ENCODE measurements at regions not wholly inside any gene's neighbourhood (a gene's known extent, or its start where the extent isn't known, plus 50 kb on each side); places are given as distances from the start of the nearest gene placed in this dataset.

DNA sequence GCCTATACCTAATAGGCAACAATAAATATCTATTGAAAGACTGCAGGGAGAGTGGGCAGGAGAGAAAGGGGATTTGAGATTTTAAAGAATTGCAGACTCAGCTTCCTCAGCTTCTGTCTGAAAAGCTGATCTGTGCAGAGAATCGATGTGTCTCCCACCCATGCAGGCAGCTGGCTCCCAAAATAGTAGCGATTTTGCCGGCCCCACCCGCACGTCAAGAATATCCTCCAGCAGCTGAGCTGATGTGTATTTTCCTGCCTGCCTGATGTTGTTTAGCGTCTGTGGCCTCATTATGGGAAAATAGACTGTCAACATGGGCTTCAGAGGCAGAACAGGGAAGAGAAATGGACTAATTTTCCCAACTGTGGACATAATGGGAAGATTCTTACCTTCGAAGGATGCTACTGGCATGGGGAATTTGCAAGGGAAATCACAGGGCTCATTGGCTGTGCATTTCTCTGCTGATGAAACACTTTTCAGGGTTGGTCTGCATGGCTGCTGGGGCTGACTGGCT lies 699.8 kb downstream of the PTPRU start:
- TF ChIP-seq SUZ12 (IDR thresholded peaks at IDR 0.05; ENCODE audit: extremely low read depth, insufficient read depth, insufficient read length) (no peak), YY1 (IDR thresholded peaks at IDR 0.05; ENCODE audit: insufficient read depth, insufficient read length) (no peak)

Data from NT2/D1 (cell line).